ENCODE measurements at regions not wholly inside any gene's neighbourhood (a gene's known extent, or its start where the extent isn't known, plus 50 kb on each side); places are given as distances from the start of the nearest gene placed in this dataset.

DNA sequence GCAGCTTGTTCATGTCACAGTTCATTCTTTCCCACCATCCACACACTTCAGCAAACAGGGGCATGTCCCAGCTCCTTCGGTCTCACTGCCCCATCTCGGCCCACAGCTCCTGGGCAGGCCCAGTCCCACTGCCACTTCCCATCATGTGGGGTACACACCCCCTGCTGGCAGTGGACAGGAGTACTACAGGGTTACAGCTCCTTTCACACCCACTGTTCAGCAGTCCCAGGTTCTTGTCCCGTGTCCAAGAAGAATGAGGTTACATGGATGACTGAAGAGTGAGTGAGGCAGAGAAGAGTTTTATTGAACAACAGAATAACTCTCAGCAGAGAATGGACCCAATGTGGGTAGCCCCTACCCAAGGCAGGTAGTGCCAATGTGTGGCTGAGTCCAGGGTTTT lies 77.8 kb upstream of the SMLR1 start:
- TF ChIP-seq, protein P1, sequence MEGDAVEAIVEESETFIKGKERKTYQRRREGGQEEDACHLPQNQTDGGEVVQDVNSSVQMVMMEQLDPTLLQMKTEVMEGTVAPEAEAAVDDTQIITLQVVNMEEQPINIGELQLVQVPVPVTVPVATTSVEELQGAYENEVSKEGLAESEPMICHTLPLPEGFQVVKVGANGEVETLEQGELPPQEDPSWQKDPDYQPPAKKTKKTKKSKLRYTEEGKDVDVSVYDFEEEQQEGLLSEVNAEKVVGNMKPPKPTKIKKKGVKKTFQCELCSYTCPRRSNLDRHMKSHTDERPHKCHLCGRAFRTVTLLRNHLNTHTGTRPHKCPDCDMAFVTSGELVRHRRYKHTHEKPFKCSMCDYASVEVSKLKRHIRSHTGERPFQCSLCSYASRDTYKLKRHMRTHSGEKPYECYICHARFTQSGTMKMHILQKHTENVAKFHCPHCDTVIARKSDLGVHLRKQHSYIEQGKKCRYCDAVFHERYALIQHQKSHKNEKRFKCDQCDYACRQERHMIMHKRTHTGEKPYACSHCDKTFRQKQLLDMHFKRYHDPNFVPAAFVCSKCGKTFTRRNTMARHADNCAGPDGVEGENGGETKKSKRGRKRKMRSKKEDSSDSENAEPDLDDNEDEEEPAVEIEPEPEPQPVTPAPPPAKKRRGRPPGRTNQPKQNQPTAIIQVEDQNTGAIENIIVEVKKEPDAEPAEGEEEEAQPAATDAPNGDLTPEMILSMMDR (IDR thresholded peaks at IDR 0.05) = no peak
- TF ChIP-seq POLR2A (IDR thresholded peaks at IDR 0.05) = no peak
